Transverse colon (tissue), 4 donors: ENCODE measurements at regions not wholly inside any gene's neighbourhood (a gene's known extent, or its start where the extent isn't known, plus 50 kb on each side); places are given as distances from the start of the nearest gene placed in this dataset.

Source experiments
- DNase-seq: peaks from one replicate; pipeline ENCODE4 v3.0.0-alpha.2; 2019
- H3K27ac ChIP-seq, 4 donors: fragments of 200-600 bp; sonication (generic); 2 replicates each; pipeline ENCODE4 v1.5.1; 2016 to 2018; ENCODE audit warnings: inconsistent platforms in 4 of 4
- H3K27me3 ChIP-seq: fragments of 200-600 bp; sonication (generic); 2 replicates; pipeline ENCODE4 v1.5.1; 2017; ENCODE audit warnings: inconsistent platforms
- H3K36me3 ChIP-seq, 4 donors: fragments of 200-600 bp; sonication (generic); 2 replicates each; pipeline ENCODE4 v1.5.1; 2017 to 2019; ENCODE audit warnings: inconsistent platforms in 4 of 4
- H3K4me1 ChIP-seq, 4 donors: fragments of 200-600 bp; sonication (generic); 2 replicates each; pipeline ENCODE4 v1.5.1; 2017 to 2020; ENCODE audit warnings: inconsistent platforms in 4 of 4
- H3K4me3 ChIP-seq, 4 donors: fragments of 200-600 bp; sonication (generic); 1 replicate in 1 of 4; 2 replicates in 3 of 4; pipeline versions ENCODE4 v1.5.1 to v1.6.1; 2017 to 2019; ENCODE audit warnings: inconsistent platforms in 4 of 4
- H3K9me3 ChIP-seq, 2 donors: fragments of 200-600 bp; sonication (generic); 2 replicates each; pipeline ENCODE4 v1.5.1; 2017 to 2019; ENCODE audit warnings: inconsistent platforms in 2 of 2
- EP300 ChIP-seq: sonication (generic); formaldehyde crosslinking; IDR thresholded peaks from one replicate; pipeline ENCODE4 v1.6.1; 2017; ENCODE audit warnings: antibody characterized with exemption, low read depth
- POLR2A ChIP-seq: fragments of 450-650 bp; IDR thresholded peaks from one replicate; pipeline ENCODE4 v1.6.1; 2016; ENCODE audit warnings: antibody characterized with exemption, mild to moderate bottlenecking, moderate library complexity
- POLR2AphosphoS5 ChIP-seq, 3 donors: sonication (generic); formaldehyde crosslinking; IDR thresholded peaks; one replicate each; pipeline ENCODE4 v1.6.1; 2016; ENCODE audit warnings: antibody characterized with exemption in 3 of 3
- WGBS, 2 donors: methylation state at CpG; one replicate each; pipeline ENCODE4 v1.1.5; 2018; ENCODE audit warnings: low coverage in 1 of 2; 5-methylcytosine and 5-hydroxymethylcytosine counted together
- in situ Hi-C, 4 donors: fragments of 200-750 bp; cut with MboI; loops; one replicate each; pipeline versions ENCODE4 v1.15.0 to v1.15.1; 2017; ENCODE audit warnings: low sequenced_read_pairs in 3 of 4, low pct_ligation_motif_present in 1 of 4, low pct_unique_long_range_greater_than_20kb in 1 of 4
- intact Hi-C: fragments of 100-400 bp; cut with DNase I; formaldehyde crosslinking; loops from one replicate; pipeline ENCODE4 v1.15.1; 2023; ENCODE audit warnings: low total_unique reads
- TF ChIP-seq, protein P1 (sequence below), 5 experiments: fragments of 200-600 bp in 3 of 5; fragments of 450-650 bp in 2 of 5; sonication (generic) in 3 of 5; IDR thresholded peaks; 1 replicate in 2 of 5; 2 replicates in 3 of 5; pipeline ENCODE4 v1.5.1; 2016 to 2017; ENCODE audit warnings: antibody characterized with exemption in 5 of 5, inconsistent platforms in 3 of 5, mild to moderate bottlenecking in 2 of 5, moderate library complexity in 1 of 5

DNA sequence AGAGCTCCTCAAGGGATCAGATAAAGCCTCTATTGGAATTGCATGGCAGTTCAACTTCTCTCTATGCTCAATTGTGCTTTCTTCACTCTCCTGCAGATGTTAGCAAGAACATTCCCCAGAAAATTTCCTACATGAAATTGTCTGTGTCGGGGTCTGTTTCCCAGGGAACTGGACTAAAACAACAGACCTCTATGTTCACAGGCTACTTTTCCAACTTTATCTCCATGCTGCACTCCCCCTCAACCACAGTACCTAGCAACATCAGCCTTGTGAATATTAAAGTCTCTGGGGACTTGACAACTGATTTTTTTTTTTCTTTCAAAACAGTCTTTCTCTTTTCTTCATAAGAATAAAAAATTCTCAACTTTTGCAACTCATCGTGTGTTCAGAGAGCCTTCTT lies 1470.8 kb upstream of the ADGRL3 start:
- Histone ChIP-seq H3K27ac (no peak overlapping the region), H3K36me3 (no peaks in the 10 kb centered on the region), H3K27me3 (no peaks in the 10 kb centered on the region), H3K4me3 (no peak overlapping the region), H3K4me1 (no peaks in the 10 kb centered on the region), H3K9me3 (no peaks in the 10 kb centered on the region)
- no peak for DNase-seq
- intact Hi-C loops (no loop called here), in situ Hi-C loops (no loop called here)
- WGBS, 2 donors, result 61 to 77% methylated on average over 2 of the region's 2 CpGs
- no peak for TF ChIP-seq EP300
- TF ChIP-seq POLR2AphosphoS5 (IDR thresholded peaks at IDR 0.05), result no peak
- TF ChIP-seq, protein P1, sequence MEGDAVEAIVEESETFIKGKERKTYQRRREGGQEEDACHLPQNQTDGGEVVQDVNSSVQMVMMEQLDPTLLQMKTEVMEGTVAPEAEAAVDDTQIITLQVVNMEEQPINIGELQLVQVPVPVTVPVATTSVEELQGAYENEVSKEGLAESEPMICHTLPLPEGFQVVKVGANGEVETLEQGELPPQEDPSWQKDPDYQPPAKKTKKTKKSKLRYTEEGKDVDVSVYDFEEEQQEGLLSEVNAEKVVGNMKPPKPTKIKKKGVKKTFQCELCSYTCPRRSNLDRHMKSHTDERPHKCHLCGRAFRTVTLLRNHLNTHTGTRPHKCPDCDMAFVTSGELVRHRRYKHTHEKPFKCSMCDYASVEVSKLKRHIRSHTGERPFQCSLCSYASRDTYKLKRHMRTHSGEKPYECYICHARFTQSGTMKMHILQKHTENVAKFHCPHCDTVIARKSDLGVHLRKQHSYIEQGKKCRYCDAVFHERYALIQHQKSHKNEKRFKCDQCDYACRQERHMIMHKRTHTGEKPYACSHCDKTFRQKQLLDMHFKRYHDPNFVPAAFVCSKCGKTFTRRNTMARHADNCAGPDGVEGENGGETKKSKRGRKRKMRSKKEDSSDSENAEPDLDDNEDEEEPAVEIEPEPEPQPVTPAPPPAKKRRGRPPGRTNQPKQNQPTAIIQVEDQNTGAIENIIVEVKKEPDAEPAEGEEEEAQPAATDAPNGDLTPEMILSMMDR (IDR thresholded peaks at IDR 0.05), result no peak
- TF ChIP-seq POLR2A, result no peak

DNA sequence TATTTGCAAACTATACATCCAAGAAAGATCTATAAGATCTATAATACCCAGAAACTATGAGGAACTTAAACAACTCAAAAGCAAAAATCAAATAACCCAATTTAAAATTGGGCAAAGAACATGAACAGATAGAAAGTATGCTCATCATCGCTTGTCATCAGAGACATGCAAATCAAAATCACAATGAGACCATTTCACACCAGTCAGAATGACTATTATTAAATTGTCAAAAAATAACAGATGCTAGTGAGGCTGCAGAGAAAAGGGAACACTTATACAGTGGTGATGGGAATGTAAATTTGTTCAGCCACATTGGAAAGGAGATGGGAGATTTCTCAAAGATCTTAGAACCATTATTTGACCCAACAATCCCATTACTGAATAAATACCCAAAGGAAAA lies 1451.7 kb upstream of the ADGRL3 start:
- 93 to 100% methylated on average over 1 of the region's 1 CpG for WGBS, 2 donors
- TF ChIP-seq POLR2A (no peak), EP300 (no peak), POLR2AphosphoS5 (IDR thresholded peaks at IDR 0.05) (no peak)
- TF ChIP-seq, protein P1 (IDR thresholded peaks at IDR 0.05), result no peak
- intact Hi-C loops, result no loop called here
- H3K27ac ChIP-seq, result no peak overlapping the region
- H3K36me3 ChIP-seq, result no peaks in the 10 kb centered on the region
- DNase-seq, result no peak
- no peaks in the 10 kb centered on the region for H3K27me3 ChIP-seq
- H3K4me3 ChIP-seq, result no peak overlapping the region
- no peaks in the 10 kb centered on the region for H3K4me1 ChIP-seq
- H3K9me3 ChIP-seq, result no peaks in the 10 kb centered on the region
- in situ Hi-C loops, result no loop called here

DNA sequence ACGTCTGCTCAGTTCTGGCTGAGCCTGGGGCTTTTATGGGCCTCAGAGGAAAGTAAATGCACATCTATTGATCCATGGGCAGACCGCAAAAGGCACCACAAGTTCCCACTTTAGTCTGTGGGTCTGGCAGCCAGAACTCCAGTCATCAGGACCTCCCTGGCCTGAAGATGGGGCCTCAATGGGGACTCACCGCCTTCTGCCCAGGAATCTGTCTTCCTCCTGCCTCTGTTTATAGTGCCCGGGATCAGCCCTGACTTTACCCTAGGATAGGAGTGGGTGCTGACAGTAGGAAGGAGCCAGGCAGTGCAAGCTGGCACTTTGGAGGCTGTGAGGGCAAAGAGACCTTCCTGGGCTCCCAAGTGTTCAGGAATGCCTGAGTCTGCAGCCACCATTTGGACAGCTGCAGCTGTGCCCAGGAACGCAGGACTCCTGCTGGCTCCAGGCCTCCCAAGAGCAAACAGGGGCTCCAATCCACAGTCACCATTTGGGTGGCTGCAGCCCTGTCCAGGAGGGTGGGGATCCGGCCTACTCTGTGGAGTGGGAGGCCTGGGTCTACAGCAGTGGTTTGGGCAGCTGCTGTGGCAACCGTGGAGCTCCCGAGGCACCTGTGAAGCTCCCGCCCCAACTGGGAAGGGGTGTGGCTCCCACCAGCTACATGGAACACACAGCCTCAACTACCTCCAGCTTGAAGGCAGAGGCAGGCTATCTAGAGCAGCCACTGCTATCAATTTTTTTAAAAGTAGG lies 1440.9 kb upstream of the ADGRL3 start:
- in situ Hi-C loops (no loop called here), intact Hi-C loops (no loop called here)
- no peak for DNase-seq
- Histone ChIP-seq H3K9me3 (no peaks in the 10 kb centered on the region), H3K27me3 (no peaks in the 10 kb centered on the region), H3K36me3 (no peaks in the 10 kb centered on the region), H3K4me1 (no peaks in the 10 kb centered on the region), H3K27ac (no peak overlapping the region), H3K4me3 (no peak overlapping the region)
- no peak for TF ChIP-seq EP300
- TF ChIP-seq, protein P1 (IDR thresholded peaks at IDR 0.05), result no peak
- no peak for TF ChIP-seq POLR2AphosphoS5 (IDR thresholded peaks at IDR 0.05)
- TF ChIP-seq POLR2A, result no peak
- WGBS, 2 donors, result 81% methylated on average over 8 of the region's 9 CpGs; no CpG with 5 or more reads in 1 of the 2 donors

DNA sequence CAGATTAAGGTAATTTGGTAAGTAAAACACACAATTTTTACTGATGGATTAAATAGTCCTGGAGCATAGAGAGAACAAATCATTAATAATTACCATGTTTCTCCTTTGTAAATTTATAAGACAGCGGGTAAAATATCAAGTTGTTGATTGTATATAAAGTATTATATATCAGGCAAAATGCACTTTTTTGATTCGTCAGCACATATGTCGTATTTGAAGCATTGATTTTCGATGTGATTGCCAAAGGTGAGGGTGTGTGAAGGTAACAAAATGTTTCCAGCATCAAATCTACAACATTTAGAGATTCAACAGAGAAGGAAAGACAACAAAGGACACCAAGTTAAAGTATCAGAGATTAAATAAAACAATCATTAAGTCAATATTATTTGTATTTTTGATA lies 1437.8 kb upstream of the ADGRL3 start:
- Histone ChIP-seq H3K27ac (no peak overlapping the region), H3K4me3 (no peak overlapping the region), H3K9me3 (no peaks in the 10 kb centered on the region), H3K36me3 (no peaks in the 10 kb centered on the region), H3K27me3 (no peaks in the 10 kb centered on the region), H3K4me1 (no peaks in the 10 kb centered on the region)
- in situ Hi-C loops, result no loop called here
- intact Hi-C loops, result no loop called here
- DNase-seq, result no peak
- 83 to 87% methylated on average over 4 of the region's 4 CpGs for WGBS, 2 donors
- TF ChIP-seq POLR2A (no peak), POLR2AphosphoS5 (IDR thresholded peaks at IDR 0.05) (no peak), EP300 (no peak)
- TF ChIP-seq, protein P1 (IDR thresholded peaks at IDR 0.05), result no peak
